Spleen (tissue), 7 donors: ENCODE measurements at regions not wholly inside any gene's neighbourhood (a gene's known extent, or its start where the extent isn't known, plus 50 kb on each side); places are given as distances from the start of the nearest gene placed in this dataset.

Source experiments
- CTCF ChIP-seq, 11 experiments: fragments of 200-600 bp in 7 of 11; fragments of 450-650 bp in 4 of 11; sonication (generic) in 4 of 11; IDR thresholded peaks in 8 of 11; conservative IDR thresholded peaks in 3 of 11; 1 replicate in 7 of 11; 2 replicates in 4 of 11; pipeline versions ENCODE4 v1.4.0 to v1.8.0; 2016 to 2021; ENCODE audit warnings: antibody characterized with exemption in 11 of 11, inconsistent platforms in 4 of 11, mild to moderate bottlenecking in 1 of 11
- POLR2AphosphoS5 ChIP-seq, 3 donors: sonication (generic); formaldehyde crosslinking; IDR thresholded peaks; one replicate each; pipeline ENCODE4 v1.5.1; 2017; ENCODE audit warnings: antibody characterized with exemption in 3 of 3
- donor health status: DM: no; HTN: no; CAD: no; lungs with moderate emphysema.
- donor health status: DM: no; HTN: no; CAD: no.
- donor health status: DM: no; HTN: no; CAD: no.

- TF ChIP-seq CTCF (IDR thresholded peaks at IDR 0.05 in 8 of 11, conservative IDR thresholded peaks at IDR 0.05 in 3 of 11) (no peak), POLR2AphosphoS5 (IDR thresholded peaks at IDR 0.05) (no peak)
Observed at GRCh38 chr12:88946372-88946997, 366.2 kb upstream of the KITLG start.
